HEK293 (cell line): ENCODE measurements at regions not wholly inside any gene's neighbourhood (a gene's known extent, or its start where the extent isn't known, plus 50 kb on each side); places are given as distances from the start of the nearest gene placed in this dataset.

Source experiments
- CTCF ChIP-seq: fragments of 450-650 bp; formaldehyde crosslinking; IDR thresholded peaks from 2 replicates; pipeline ENCODE4 v1.5.1; 2016; ENCODE audit warnings: missing biosample characterization, missing genetic modification characterization
- PBX3 ChIP-seq: sonication (generic); formaldehyde crosslinking; IDR thresholded peaks from 2 replicates; pipeline ENCODE4 v1.8.1; 2022; ENCODE audit warnings: mild to moderate bottlenecking, moderate library complexity, missing genetic modification reagents
- ZIC2 ChIP-seq: fragments of 450-650 bp; formaldehyde crosslinking; IDR thresholded peaks from 2 replicates; pipeline ENCODE4 v1.5.1; 2016; ENCODE audit warnings: missing biosample characterization, missing genetic modification characterization
- ZNF175 ChIP-seq: fragments of 450-650 bp; formaldehyde crosslinking; IDR thresholded peaks from 2 replicates; pipeline ENCODE4 v1.5.1; 2016; ENCODE audit warnings: missing biosample characterization, missing genetic modification characterization
- ZNF221 ChIP-seq: fragments of 450-650 bp; formaldehyde crosslinking; IDR thresholded peaks from 2 replicates; pipeline ENCODE4 v1.5.1; 2017; ENCODE audit warnings: missing biosample characterization, missing genetic modification characterization, borderline replicate concordance
- ZNF26 ChIP-seq: fragments of 450-650 bp; formaldehyde crosslinking; IDR thresholded peaks from 2 replicates; pipeline ENCODE4 v1.5.1; 2016; ENCODE audit warnings: missing biosample characterization, missing genetic modification characterization
- ZNF280D ChIP-seq: fragments of 450-650 bp; formaldehyde crosslinking; IDR thresholded peaks from 2 replicates; pipeline ENCODE4 v1.5.1; 2016; ENCODE audit warnings: missing biosample characterization, missing genetic modification characterization
- ZNF335 ChIP-seq: fragments of 450-650 bp; formaldehyde crosslinking; conservative IDR thresholded peaks from 2 replicates; pipeline ENCODE4 v1.5.1; 2016; ENCODE audit warnings: missing biosample characterization, missing genetic modification characterization
- ZNF488 ChIP-seq: fragments of 450-650 bp; formaldehyde crosslinking; IDR thresholded peaks from 2 replicates; pipeline ENCODE4 v1.5.1; 2016; ENCODE audit warnings: missing biosample characterization, missing genetic modification characterization
- ZNF837 ChIP-seq: fragments of 450-650 bp; formaldehyde crosslinking; IDR thresholded peaks from 2 replicates; pipeline ENCODE4 v1.5.1; 2016; ENCODE audit warnings: missing biosample characterization, missing genetic modification characterization
- ZSCAN5A ChIP-seq: fragments of 450-650 bp; formaldehyde crosslinking; IDR thresholded peaks from 2 replicates; pipeline ENCODE4 v1.5.1; 2016; ENCODE audit warnings: missing biosample characterization, missing genetic modification characterization

- TF ChIP-seq ZNF26 (tag by site-specific recombination), result no peak
- TF ChIP-seq CTCF (tag by site-specific recombination), result no peak
- TF ChIP-seq PBX3 (CRISPR knock-in tag), result no peak
- no peak for TF ChIP-seq ZIC2 (tag by site-specific recombination)
- TF ChIP-seq ZNF280D (tag by site-specific recombination), result no peak
- TF ChIP-seq ZNF175 (tag by site-specific recombination), result no peak
- no peak for TF ChIP-seq ZNF488 (tag by site-specific recombination)
- no peak for TF ChIP-seq ZNF837 (tag by site-specific recombination)
- TF ChIP-seq ZSCAN5A, result no peak
- TF ChIP-seq ZNF335 (tag by site-specific recombination), result no peak
- no peak for TF ChIP-seq ZNF221 (tag by site-specific recombination)
Measured at GRCh38 chr11:113553915-113554314, 78.7 kb upstream of the DRD2 start.
